Gastroesophageal sphincter (tissue), 3 donors: ENCODE measurements at regions not wholly inside any gene's neighbourhood (a gene's known extent, or its start where the extent isn't known, plus 50 kb on each side); places are given as distances from the start of the nearest gene placed in this dataset.

Experiments
- CTCF ChIP-seq, 4 experiments: fragments of 200-600 bp in 2 of 4; fragments of 450-650 bp in 2 of 4; sonication (generic) in 1 of 4; IDR thresholded peaks; one replicate each; pipeline ENCODE4 v1.5.1; 2017 to 2019; ENCODE audit warnings: antibody characterized with exemption in 4 of 4, mild to moderate bottlenecking in 2 of 4, moderate library complexity in 2 of 4
- POLR2AphosphoS5 ChIP-seq: sonication (generic); formaldehyde crosslinking; IDR thresholded peaks from one replicate; pipeline ENCODE4 v1.6.1; 2017; ENCODE audit warnings: antibody characterized with exemption

GRCh38 chr2:12652723-12653122 is 64.0 kb upstream of the TRIB2 start:
- TF ChIP-seq CTCF (IDR thresholded peaks at IDR 0.05) (no peak), POLR2AphosphoS5 (no peak)
